H1 (cell line): ENCODE measurements at regions not wholly inside any gene's neighbourhood (a gene's known extent, or its start where the extent isn't known, plus 50 kb on each side); places are given as distances from the start of the nearest gene placed in this dataset.

Experiments
- EP300 ChIP-seq, 2 experiments: IDR thresholded peaks; 1 replicate in 1 of 2; 2 replicates in 1 of 2; pipeline ENCODE4 v1.6.1; 2011 to 2012; ENCODE audit warnings: low read depth in 2 of 2, low read length in 2 of 2, mild to moderate bottlenecking in 2 of 2, borderline replicate concordance in 1 of 2, inconsistent platforms in 1 of 2, moderate library complexity in 1 of 2
- HDAC6 ChIP-seq: IDR thresholded peaks from one replicate; pipeline ENCODE4 v1.7.1; 2012; ENCODE audit warnings: low read depth, mild to moderate bottlenecking, inconsistent platforms, low read length, moderate library complexity
- POU5F1 ChIP-seq: IDR thresholded peaks from 2 replicates; pipeline ENCODE4 v1.6.1; 2011; ENCODE audit warnings: low read depth, mild to moderate bottlenecking, low read length, moderate library complexity
- SP1 ChIP-seq: IDR thresholded peaks from 2 replicates; pipeline ENCODE4 v1.6.1; 2011; ENCODE audit warnings: low read depth, low read length
- TCF12 ChIP-seq: IDR thresholded peaks from 2 replicates; pipeline ENCODE4 v1.6.1; 2011; ENCODE audit warnings: low read depth, mild to moderate bottlenecking, low read length
- TF ChIP-seq, protein P1 (sequence below): fragments of 300-600 bp; sonication (generic); IDR thresholded peaks from 2 replicates; pipeline ENCODE4 v1.7.1; 2012; ENCODE audit warnings: low read length, moderate library complexity, mild to moderate bottlenecking, inconsistent platforms; ENCODE audit not compliant: insufficient replicate concordance

DNA sequence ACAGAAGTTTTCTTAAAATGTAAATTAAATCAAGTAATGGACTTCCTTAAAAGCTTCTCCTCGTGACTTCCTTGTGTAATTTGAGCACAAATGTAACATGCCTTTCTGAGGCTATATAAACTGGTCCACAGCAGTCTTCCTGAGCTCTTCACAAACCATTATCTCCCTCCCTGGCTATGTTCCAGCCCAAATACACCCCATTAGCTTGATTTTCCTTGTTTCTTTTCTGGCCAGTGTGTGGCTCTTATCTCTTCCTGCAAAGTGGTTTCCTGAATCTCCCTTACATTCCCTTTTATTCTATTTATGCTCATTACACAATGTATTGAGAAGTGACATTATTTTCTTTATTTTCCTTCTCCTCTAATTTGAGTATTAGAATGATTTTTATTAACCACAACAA lies 1085.3 kb upstream of the PCDH10 start (continued):
- TF ChIP-seq EP300 (IDR thresholded peaks at IDR 0.05; ENCODE audit: borderline replicate concordance in 1 of 2, low read depth in 2 of 2, low read length in 2 of 2) = no peak
- no peak for TF ChIP-seq TCF12
- TF ChIP-seq POU5F1 = no peak
- TF ChIP-seq, protein P1, sequence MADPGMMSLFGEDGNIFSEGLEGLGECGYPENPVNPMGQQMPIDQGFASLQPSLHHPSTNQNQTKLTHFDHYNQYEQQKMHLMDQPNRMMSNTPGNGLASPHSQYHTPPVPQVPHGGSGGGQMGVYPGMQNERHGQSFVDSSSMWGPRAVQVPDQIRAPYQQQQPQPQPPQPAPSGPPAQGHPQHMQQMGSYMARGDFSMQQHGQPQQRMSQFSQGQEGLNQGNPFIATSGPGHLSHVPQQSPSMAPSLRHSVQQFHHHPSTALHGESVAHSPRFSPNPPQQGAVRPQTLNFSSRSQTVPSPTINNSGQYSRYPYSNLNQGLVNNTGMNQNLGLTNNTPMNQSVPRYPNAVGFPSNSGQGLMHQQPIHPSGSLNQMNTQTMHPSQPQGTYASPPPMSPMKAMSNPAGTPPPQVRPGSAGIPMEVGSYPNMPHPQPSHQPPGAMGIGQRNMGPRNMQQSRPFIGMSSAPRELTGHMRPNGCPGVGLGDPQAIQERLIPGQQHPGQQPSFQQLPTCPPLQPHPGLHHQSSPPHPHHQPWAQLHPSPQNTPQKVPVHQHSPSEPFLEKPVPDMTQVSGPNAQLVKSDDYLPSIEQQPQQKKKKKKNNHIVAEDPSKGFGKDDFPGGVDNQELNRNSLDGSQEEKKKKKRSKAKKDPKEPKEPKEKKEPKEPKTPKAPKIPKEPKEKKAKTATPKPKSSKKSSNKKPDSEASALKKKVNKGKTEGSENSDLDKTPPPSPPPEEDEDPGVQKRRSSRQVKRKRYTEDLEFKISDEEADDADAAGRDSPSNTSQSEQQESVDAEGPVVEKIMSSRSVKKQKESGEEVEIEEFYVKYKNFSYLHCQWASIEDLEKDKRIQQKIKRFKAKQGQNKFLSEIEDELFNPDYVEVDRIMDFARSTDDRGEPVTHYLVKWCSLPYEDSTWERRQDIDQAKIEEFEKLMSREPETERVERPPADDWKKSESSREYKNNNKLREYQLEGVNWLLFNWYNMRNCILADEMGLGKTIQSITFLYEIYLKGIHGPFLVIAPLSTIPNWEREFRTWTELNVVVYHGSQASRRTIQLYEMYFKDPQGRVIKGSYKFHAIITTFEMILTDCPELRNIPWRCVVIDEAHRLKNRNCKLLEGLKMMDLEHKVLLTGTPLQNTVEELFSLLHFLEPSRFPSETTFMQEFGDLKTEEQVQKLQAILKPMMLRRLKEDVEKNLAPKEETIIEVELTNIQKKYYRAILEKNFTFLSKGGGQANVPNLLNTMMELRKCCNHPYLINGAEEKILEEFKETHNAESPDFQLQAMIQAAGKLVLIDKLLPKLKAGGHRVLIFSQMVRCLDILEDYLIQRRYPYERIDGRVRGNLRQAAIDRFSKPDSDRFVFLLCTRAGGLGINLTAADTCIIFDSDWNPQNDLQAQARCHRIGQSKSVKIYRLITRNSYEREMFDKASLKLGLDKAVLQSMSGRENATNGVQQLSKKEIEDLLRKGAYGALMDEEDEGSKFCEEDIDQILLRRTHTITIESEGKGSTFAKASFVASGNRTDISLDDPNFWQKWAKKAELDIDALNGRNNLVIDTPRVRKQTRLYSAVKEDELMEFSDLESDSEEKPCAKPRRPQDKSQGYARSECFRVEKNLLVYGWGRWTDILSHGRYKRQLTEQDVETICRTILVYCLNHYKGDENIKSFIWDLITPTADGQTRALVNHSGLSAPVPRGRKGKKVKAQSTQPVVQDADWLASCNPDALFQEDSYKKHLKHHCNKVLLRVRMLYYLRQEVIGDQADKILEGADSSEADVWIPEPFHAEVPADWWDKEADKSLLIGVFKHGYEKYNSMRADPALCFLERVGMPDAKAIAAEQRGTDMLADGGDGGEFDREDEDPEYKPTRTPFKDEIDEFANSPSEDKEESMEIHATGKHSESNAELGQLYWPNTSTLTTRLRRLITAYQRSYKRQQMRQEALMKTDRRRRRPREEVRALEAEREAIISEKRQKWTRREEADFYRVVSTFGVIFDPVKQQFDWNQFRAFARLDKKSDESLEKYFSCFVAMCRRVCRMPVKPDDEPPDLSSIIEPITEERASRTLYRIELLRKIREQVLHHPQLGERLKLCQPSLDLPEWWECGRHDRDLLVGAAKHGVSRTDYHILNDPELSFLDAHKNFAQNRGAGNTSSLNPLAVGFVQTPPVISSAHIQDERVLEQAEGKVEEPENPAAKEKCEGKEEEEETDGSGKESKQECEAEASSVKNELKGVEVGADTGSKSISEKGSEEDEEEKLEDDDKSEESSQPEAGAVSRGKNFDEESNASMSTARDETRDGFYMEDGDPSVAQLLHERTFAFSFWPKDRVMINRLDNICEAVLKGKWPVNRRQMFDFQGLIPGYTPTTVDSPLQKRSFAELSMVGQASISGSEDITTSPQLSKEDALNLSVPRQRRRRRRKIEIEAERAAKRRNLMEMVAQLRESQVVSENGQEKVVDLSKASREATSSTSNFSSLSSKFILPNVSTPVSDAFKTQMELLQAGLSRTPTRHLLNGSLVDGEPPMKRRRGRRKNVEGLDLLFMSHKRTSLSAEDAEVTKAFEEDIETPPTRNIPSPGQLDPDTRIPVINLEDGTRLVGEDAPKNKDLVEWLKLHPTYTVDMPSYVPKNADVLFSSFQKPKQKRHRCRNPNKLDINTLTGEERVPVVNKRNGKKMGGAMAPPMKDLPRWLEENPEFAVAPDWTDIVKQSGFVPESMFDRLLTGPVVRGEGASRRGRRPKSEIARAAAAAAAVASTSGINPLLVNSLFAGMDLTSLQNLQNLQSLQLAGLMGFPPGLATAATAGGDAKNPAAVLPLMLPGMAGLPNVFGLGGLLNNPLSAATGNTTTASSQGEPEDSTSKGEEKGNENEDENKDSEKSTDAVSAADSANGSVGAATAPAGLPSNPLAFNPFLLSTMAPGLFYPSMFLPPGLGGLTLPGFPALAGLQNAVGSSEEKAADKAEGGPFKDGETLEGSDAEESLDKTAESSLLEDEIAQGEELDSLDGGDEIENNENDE = no peak
- TF ChIP-seq HDAC6 = no peak
- no peak for TF ChIP-seq SP1
